Fibroblast of pulmonary artery (primary cell): ENCODE measurements at regions not wholly inside any gene's neighbourhood (a gene's known extent, or its start where the extent isn't known, plus 50 kb on each side); places are given as distances from the start of the nearest gene placed in this dataset.

Experiments
- DNase-seq: peaks from one replicate; pipeline ENCODE4 v3.0.0-alpha.2; 2010; ENCODE audit warnings: low read depth
- H3K4me3 ChIP-seq: replicated peaks from 2 replicates; pipeline ENCODE4 v1.5.1; 2011; ENCODE audit warnings: low read depth, mild to moderate bottlenecking, control low read depth, low read length, moderate library complexity
- TF ChIP-seq, protein P1 (sequence below): IDR thresholded peaks from 2 replicates; pipeline ENCODE4 v1.5.1; 2011; ENCODE audit warnings: mild to moderate bottlenecking, control low read depth, low read length, inconsistent platforms; ENCODE audit errors: missing control alignments

- no peak for DNase-seq
- TF ChIP-seq, protein P1, sequence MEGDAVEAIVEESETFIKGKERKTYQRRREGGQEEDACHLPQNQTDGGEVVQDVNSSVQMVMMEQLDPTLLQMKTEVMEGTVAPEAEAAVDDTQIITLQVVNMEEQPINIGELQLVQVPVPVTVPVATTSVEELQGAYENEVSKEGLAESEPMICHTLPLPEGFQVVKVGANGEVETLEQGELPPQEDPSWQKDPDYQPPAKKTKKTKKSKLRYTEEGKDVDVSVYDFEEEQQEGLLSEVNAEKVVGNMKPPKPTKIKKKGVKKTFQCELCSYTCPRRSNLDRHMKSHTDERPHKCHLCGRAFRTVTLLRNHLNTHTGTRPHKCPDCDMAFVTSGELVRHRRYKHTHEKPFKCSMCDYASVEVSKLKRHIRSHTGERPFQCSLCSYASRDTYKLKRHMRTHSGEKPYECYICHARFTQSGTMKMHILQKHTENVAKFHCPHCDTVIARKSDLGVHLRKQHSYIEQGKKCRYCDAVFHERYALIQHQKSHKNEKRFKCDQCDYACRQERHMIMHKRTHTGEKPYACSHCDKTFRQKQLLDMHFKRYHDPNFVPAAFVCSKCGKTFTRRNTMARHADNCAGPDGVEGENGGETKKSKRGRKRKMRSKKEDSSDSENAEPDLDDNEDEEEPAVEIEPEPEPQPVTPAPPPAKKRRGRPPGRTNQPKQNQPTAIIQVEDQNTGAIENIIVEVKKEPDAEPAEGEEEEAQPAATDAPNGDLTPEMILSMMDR, result no peak
- H3K4me3 ChIP-seq, result no peak overlapping the region
Observed at GRCh38 chr7:135831455-135832195, 83.0 kb upstream of the FAM180A start.

DNA sequence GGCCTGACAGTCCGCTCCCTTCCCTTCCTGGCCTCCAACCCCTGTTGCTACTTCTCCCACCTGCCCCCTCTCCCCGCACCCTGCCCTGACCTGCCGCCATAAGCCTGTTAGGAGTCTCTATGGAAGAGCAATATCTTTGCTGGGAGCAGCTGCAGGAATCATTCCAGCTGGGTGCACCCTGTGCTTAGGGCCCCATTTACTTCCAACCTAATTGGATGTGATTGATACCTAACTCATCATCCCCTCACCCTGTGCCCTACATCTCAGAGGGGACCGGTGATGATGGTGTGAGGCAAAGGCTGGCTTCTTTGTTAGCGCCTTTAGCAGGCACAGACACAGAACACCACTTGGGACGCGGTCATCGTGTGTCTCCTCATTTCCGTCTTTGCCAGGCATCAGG is 80.0 kb upstream of the FAM180A start:
- no peak for DNase-seq
- H3K4me3 ChIP-seq, result no peak overlapping the region
- TF ChIP-seq, protein P1, result no peak

DNA sequence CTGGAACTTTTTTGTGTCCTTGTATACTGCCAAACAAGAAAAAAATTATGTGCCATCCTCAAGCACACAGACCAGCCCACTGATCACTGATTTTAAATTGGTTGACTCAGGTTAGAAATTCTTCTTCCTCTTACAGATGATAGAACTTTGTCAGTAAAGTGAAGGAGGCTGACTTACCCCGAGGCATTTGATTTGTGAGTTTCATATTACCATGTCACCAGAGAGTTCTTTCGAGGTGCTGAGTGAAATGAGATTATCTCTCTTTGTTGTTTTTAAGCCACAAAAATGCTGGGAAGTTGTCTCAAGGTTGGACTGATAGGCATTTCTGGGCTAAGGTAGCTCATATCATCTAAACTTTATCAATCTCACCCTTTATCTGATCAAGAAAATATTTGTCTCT is 78.8 kb upstream of the FAM180A start:
- no peak overlapping the region for H3K4me3 ChIP-seq
- DNase-seq, result no peak
- TF ChIP-seq, protein P1, result no peak

DNA sequence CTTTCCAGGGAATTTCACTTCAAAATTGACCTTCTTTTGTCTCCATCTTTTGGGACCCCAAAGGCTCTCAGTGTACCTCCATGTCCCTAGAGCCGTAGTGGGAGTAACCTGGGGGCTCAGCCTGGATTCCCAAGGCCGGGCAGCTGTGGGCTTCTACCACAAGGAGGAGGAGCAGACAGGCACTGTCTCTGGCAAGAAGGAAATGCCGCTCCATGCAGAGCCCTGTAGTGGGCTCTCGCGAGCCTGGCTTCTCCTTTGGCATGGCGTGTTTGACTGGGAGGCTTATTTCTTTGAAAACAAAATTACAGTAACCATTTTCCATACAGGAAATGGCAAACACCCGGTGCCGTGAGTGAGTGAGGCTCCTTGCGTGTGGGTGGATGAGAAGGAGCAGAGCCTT is 76.8 kb upstream of the FAM180A start:
- H3K4me3 ChIP-seq, result no peak overlapping the region
- TF ChIP-seq, protein P1, result no peak
- no peak for DNase-seq

- no peak for DNase-seq
- TF ChIP-seq, protein P1, result no peak
- no peak overlapping the region for H3K4me3 ChIP-seq
Observed at GRCh38 chr7:135822376-135822775, 73.8 kb upstream of the FAM180A start.

GRCh38 chr7:135817583-135817982 is 69.0 kb upstream of the FAM180A start:
- TF ChIP-seq, protein P1, result no peak
- DNase-seq, result no peak

GRCh38 chr7:135815033-135815432 is 66.4 kb upstream of the FAM180A start:
- no peak for DNase-seq
- H3K4me3 ChIP-seq, result no peak overlapping the region
- TF ChIP-seq, protein P1, result no peak

More at GRCh38 chr7:135817583-135817982, 69.0 kb upstream of the FAM180A start:
- no peak overlapping the region for H3K4me3 ChIP-seq
